Body of pancreas (tissue), 4 donors: ENCODE measurements at regions not wholly inside any gene's neighbourhood (a gene's known extent, or its start where the extent isn't known, plus 50 kb on each side); places are given as distances from the start of the nearest gene placed in this dataset.

Experiments
- POLR2A ChIP-seq, 3 donors: fragments of 450-650 bp; IDR thresholded peaks; one replicate each; pipeline ENCODE4 v1.6.1; 2016; ENCODE audit warnings: antibody characterized with exemption in 3 of 3, mild to moderate bottlenecking in 2 of 3
- TF ChIP-seq, protein P1 (sequence below), 7 experiments: fragments of 450-650 bp in 4 of 7; fragments of 200-600 bp in 3 of 7; sonication (generic) in 3 of 7; IDR thresholded peaks; one replicate each; pipeline ENCODE4 v1.5.1; 2016 to 2019; ENCODE audit warnings: antibody characterized with exemption in 7 of 7

- TF ChIP-seq, protein P1, sequence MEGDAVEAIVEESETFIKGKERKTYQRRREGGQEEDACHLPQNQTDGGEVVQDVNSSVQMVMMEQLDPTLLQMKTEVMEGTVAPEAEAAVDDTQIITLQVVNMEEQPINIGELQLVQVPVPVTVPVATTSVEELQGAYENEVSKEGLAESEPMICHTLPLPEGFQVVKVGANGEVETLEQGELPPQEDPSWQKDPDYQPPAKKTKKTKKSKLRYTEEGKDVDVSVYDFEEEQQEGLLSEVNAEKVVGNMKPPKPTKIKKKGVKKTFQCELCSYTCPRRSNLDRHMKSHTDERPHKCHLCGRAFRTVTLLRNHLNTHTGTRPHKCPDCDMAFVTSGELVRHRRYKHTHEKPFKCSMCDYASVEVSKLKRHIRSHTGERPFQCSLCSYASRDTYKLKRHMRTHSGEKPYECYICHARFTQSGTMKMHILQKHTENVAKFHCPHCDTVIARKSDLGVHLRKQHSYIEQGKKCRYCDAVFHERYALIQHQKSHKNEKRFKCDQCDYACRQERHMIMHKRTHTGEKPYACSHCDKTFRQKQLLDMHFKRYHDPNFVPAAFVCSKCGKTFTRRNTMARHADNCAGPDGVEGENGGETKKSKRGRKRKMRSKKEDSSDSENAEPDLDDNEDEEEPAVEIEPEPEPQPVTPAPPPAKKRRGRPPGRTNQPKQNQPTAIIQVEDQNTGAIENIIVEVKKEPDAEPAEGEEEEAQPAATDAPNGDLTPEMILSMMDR (IDR thresholded peaks at IDR 0.05): no peak
- no peak for TF ChIP-seq POLR2A (IDR thresholded peaks at IDR 0.05)
Measured at GRCh38 chr2:174686430-174686829, 77.8 kb downstream of the CHRNA1 start.
